HG02588 (cell line): ENCODE measurements at regions not wholly inside any gene's neighbourhood (a gene's known extent, or its start where the extent isn't known, plus 50 kb on each side); places are given as distances from the start of the nearest gene placed in this dataset.
"Not testable (repeated sequence)": the region's sequence is repeated elsewhere in the genome, so short reads cannot be mapped to it uniquely, and the experiment has no call there.

Experiments used
- ATAC-seq: cut with Tn5 transposase; IDR thresholded peaks from one replicate; pipeline ENCODE4 v1.9.1; 2021; ENCODE audit warnings: mild to moderate bottlenecking, moderate library complexity; ENCODE audit not compliant: unreplicated experiment

GRCh38 chr18:52131845-52132244 is 208.2 kb upstream of the DCC start:
- ATAC-seq, result no peak

GRCh38 chr18:52136532-52136931 is 203.5 kb upstream of the DCC start:
- no peak for ATAC-seq

GRCh38 chr18:52140986-52141385 is 199.0 kb upstream of the DCC start:
- no peak for ATAC-seq

- ATAC-seq, result no peak
These were observed 189.9 kb upstream of the DCC start for GRCh38 chr18:52150050-52150449.

- ATAC-seq, result no peak
These were observed 188.0 kb upstream of the DCC start for GRCh38 chr18:52152036-52152435.

GRCh38 chr18:52156166-52156565 is 183.8 kb upstream of the DCC start:
- ATAC-seq, result no peak

- ATAC-seq, result no peak
These were observed 179.4 kb upstream of the DCC start for GRCh38 chr18:52160636-52161035.

- ATAC-seq, result no peak
These were observed 176.5 kb upstream of the DCC start for GRCh38 chr18:52163478-52163877.

- ATAC-seq, result not testable (repeated sequence)
These were observed 171.9 kb upstream of the DCC start for GRCh38 chr18:52168131-52168530.

- no peak for ATAC-seq
These were observed 165.8 kb upstream of the DCC start for GRCh38 chr18:52174220-52174619.

- no peak for ATAC-seq
These were observed 164.6 kb upstream of the DCC start for GRCh38 chr18:52175406-52175805.

GRCh38 chr18:52183107-52183506 is 156.9 kb upstream of the DCC start:
- no peak for ATAC-seq

GRCh38 chr18:52190195-52190594 is 149.8 kb upstream of the DCC start:
- ATAC-seq, result no peak

- no peak for ATAC-seq
These were observed 149.4 kb upstream of the DCC start for GRCh38 chr18:52190631-52191030.

GRCh38 chr18:52200406-52200805 is 139.6 kb upstream of the DCC start:
- no peak for ATAC-seq

GRCh38 chr18:52200921-52201663 is 138.9 kb upstream of the DCC start:
- no peak for ATAC-seq

GRCh38 chr18:52208646-52209045 is 131.4 kb upstream of the DCC start:
- no peak for ATAC-seq

GRCh38 chr18:52216109-52216508 is 123.9 kb upstream of the DCC start:
- ATAC-seq, result no peak

GRCh38 chr18:52216666-52217065 is 123.3 kb upstream of the DCC start:
- no peak for ATAC-seq

GRCh38 chr18:52219102-52219501 is 120.9 kb upstream of the DCC start:
- ATAC-seq, result no peak

GRCh38 chr18:52220062-52220591 is 119.9 kb upstream of the DCC start:
- no peak for ATAC-seq

GRCh38 chr18:52222211-52222610 is 117.8 kb upstream of the DCC start:
- no peak for ATAC-seq

GRCh38 chr18:52227536-52227935 is 112.5 kb upstream of the DCC start:
- ATAC-seq, result no peak
